ENCODE measurements at regions not wholly inside any gene's neighbourhood (a gene's known extent, or its start where the extent isn't known, plus 50 kb on each side); places are given as distances from the start of the nearest gene placed in this dataset.
A peak's percentile ranks its signal among the peaks of the same experiment; 100 is the strongest.

GRCh38 chr6:154909821-154910220 lies 85.3 kb upstream of the TIAM2 start:
- peak in 1 of 2 donors; percentile 8 for DNase-seq (ENCODE audit: low spot score in 2 of 2)
- 72% methylated on average over 7 of the region's 7 CpGs for WGBS

GRCh38 chr6:154914288-154914687 lies 80.8 kb upstream of the TIAM2 start:
- H3K36me3 ChIP-seq = peaks cover 3% of the 10 kb centered on the region
- no peaks in the 10 kb centered on the region for H3K4me1 ChIP-seq
- 84% methylated on average over 4 of the region's 4 CpGs for WGBS
- no peak for TF ChIP-seq POLR2A (IDR thresholded peaks at IDR 0.05)
- no peak for TF ChIP-seq CTCF (IDR thresholded peaks at IDR 0.05)
- TF ChIP-seq EP300 (IDR thresholded peaks at IDR 0.05) = no peak
- no peak for TF ChIP-seq POLR2AphosphoS5 (IDR thresholded peaks at IDR 0.05)
- peak; percentile 14 to 20 for DNase-seq (ENCODE audit: low spot score in 2 of 2)
- H3K27me3 ChIP-seq = no peaks in the 10 kb centered on the region
- no peaks in the 10 kb centered on the region for H3K9me3 ChIP-seq
- H3K4me3 ChIP-seq = no peak overlapping the region
- H3K27ac ChIP-seq = no peak overlapping the region

More at GRCh38 chr6:154909821-154910220, 85.3 kb upstream of the TIAM2 start:
- Histone ChIP-seq H3K4me3 (no peak overlapping the region), H3K36me3 (peaks cover 3% of the 10 kb centered on the region), H3K27me3 (no peaks in the 10 kb centered on the region), H3K27ac (no peak overlapping the region), H3K9me3 (no peaks in the 10 kb centered on the region), H3K4me1 (no peaks in the 10 kb centered on the region)
- no peak for TF ChIP-seq CTCF (IDR thresholded peaks at IDR 0.05)
- no peak for TF ChIP-seq POLR2AphosphoS5 (IDR thresholded peaks at IDR 0.05)
- no peak for TF ChIP-seq POLR2A (IDR thresholded peaks at IDR 0.05)
- TF ChIP-seq EP300 (IDR thresholded peaks at IDR 0.05) = no peak

- H3K9me3 ChIP-seq = no peaks in the 10 kb centered on the region
- TF ChIP-seq POLR2AphosphoS5 (IDR thresholded peaks at IDR 0.05) (no peak), CTCF (IDR thresholded peaks at IDR 0.05) (no peak), EP300 (IDR thresholded peaks at IDR 0.05) (no peak), POLR2A (IDR thresholded peaks at IDR 0.05) (no peak)
- H3K4me3 ChIP-seq = no peak overlapping the region
- H3K36me3 ChIP-seq = no peaks in the 10 kb centered on the region
- WGBS = 95% methylated on average over 5 of the region's 5 CpGs
- no peak for DNase-seq (ENCODE audit: low spot score in 2 of 2)
- H3K4me1 ChIP-seq = no peaks in the 10 kb centered on the region
- no peaks in the 10 kb centered on the region for H3K27me3 ChIP-seq
- no peak overlapping the region for H3K27ac ChIP-seq
These were observed 78.3 kb upstream of the TIAM2 start for GRCh38 chr6:154916857-154917256.

- Histone ChIP-seq H3K4me1 (no peaks in the 10 kb centered on the region), H3K4me3 (no peak overlapping the region), H3K27ac (no peak overlapping the region), H3K27me3 (no peaks in the 10 kb centered on the region), H3K9me3 (no peaks in the 10 kb centered on the region), H3K36me3 (no peaks in the 10 kb centered on the region)
- 94% methylated on average over 7 of the region's 7 CpGs for WGBS
- TF ChIP-seq EP300 (IDR thresholded peaks at IDR 0.05) = no peak
- TF ChIP-seq CTCF (IDR thresholded peaks at IDR 0.05) = no peak
- TF ChIP-seq POLR2A (IDR thresholded peaks at IDR 0.05) = no peak
- no peak for TF ChIP-seq POLR2AphosphoS5 (IDR thresholded peaks at IDR 0.05)
- DNase-seq (ENCODE audit: low spot score in 2 of 2) = peak in 1 of 2 donors; percentile 15
These were observed 77.2 kb upstream of the TIAM2 start for GRCh38 chr6:154917941-154918340.

- no peaks in the 10 kb centered on the region for H3K9me3 ChIP-seq
- H3K4me3 ChIP-seq = no peak overlapping the region
- 98% methylated on average over 5 of the region's 5 CpGs for WGBS
- no peak overlapping the region for H3K27ac ChIP-seq
- TF ChIP-seq EP300 (IDR thresholded peaks at IDR 0.05) = no peak
- no peak for TF ChIP-seq POLR2AphosphoS5 (IDR thresholded peaks at IDR 0.05)
- no peak for TF ChIP-seq POLR2A (IDR thresholded peaks at IDR 0.05)
- TF ChIP-seq CTCF (IDR thresholded peaks at IDR 0.05) = no peak
- H3K36me3 ChIP-seq = no peaks in the 10 kb centered on the region
- no peaks in the 10 kb centered on the region for H3K4me1 ChIP-seq
- peak in 1 of 2 donors; percentile 50 for DNase-seq (ENCODE audit: low spot score in 2 of 2)
- no peaks in the 10 kb centered on the region for H3K27me3 ChIP-seq
These were observed 75.3 kb upstream of the TIAM2 start for GRCh38 chr6:154919806-154920205.

Measured in suprapubic skin (tissue), 4 donors.